ENCODE measurements at regions not wholly inside any gene's neighbourhood (a gene's known extent, or its start where the extent isn't known, plus 50 kb on each side); places are given as distances from the start of the nearest gene placed in this dataset.

DNA sequence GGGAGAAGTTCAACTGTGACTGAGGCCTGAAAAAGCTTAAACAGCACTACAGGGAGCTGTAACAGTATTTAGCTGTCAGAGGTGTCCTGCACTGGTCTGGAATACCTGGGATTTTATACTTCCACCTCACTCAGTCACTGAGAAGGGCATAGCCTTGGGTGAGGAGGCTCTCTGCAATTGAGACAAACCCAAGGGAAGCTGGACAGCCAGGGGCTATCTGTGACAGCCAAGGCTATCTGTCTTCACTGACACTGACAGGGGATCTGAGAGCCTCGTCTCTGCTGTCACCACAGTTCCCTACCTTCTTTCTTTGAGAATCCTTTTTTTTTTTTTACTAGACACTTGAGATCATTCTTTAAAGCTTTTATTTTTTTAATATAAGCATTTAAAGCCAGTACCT, 356.2 kb upstream of the CD180 start:
- Histone ChIP-seq H3K4me1 (ENCODE audit: control insufficient read depth, extremely low read depth, insufficient read depth, low read length) (no peaks in the 10 kb centered on the region), H4K20me1 (ENCODE audit: control insufficient read depth, extremely low read depth, insufficient read depth, low read length) (no peaks in the 10 kb centered on the region), H3K79me2 (ENCODE audit: control insufficient read depth, insufficient read depth, low read length) (no peaks in the 10 kb centered on the region), H3K9ac (ENCODE audit: control insufficient read depth, extremely low read depth, insufficient read depth, low read length) (no peak overlapping the region), H3K4me3 (ENCODE audit: control insufficient read depth in 2 of 3, extremely low read depth in 1 of 3, insufficient read depth in 2 of 3, low read depth in 1 of 3, low read length in 3 of 3) (no peak overlapping the region), H3K36me3 (ENCODE audit: control insufficient read depth in 2 of 2, extremely low read depth in 1 of 2, insufficient read depth in 2 of 2, low read length in 2 of 2) (no peaks in the 10 kb centered on the region), H3K4me2 (ENCODE audit: control insufficient read depth, extremely low read depth, insufficient read depth, low read depth, low read length) (no peak overlapping the region), H3K27me3 (ENCODE audit: control insufficient read depth, extremely low read depth, insufficient read depth, low read length) (no peaks in the 10 kb centered on the region), H3K27ac (ENCODE audit: control insufficient read depth, insufficient read depth, low read length) (no peak overlapping the region), H2AFZ (ENCODE audit: control insufficient read depth, low read length) (no peak overlapping the region), H3K9me1 (ENCODE audit: control insufficient read depth, extremely low read depth, insufficient read depth, low read length) (no peaks in the 10 kb centered on the region), H3K9me3 (ENCODE audit: control insufficient read depth, low read depth, low read length) (no peaks in the 10 kb centered on the region)
- FAIRE-seq = no peak
- DNase-seq (ENCODE audit: low read depth, low spot score) = no peak
- TF ChIP-seq EZH2 (IDR thresholded peaks at IDR 0.05; ENCODE audit: low read length) = no peak
- TF ChIP-seq, protein P1, sequence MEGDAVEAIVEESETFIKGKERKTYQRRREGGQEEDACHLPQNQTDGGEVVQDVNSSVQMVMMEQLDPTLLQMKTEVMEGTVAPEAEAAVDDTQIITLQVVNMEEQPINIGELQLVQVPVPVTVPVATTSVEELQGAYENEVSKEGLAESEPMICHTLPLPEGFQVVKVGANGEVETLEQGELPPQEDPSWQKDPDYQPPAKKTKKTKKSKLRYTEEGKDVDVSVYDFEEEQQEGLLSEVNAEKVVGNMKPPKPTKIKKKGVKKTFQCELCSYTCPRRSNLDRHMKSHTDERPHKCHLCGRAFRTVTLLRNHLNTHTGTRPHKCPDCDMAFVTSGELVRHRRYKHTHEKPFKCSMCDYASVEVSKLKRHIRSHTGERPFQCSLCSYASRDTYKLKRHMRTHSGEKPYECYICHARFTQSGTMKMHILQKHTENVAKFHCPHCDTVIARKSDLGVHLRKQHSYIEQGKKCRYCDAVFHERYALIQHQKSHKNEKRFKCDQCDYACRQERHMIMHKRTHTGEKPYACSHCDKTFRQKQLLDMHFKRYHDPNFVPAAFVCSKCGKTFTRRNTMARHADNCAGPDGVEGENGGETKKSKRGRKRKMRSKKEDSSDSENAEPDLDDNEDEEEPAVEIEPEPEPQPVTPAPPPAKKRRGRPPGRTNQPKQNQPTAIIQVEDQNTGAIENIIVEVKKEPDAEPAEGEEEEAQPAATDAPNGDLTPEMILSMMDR (optimal IDR thresholded peaks at IDR 0.05 in 1 of 3, IDR thresholded peaks at IDR 0.05 in 1 of 3, conservative IDR thresholded peaks at IDR 0.05 in 1 of 3; ENCODE audit: extremely low read depth in 1 of 3, insufficient read depth in 2 of 3, low read length in 3 of 3) = no peak
- dilution Hi-C loops (cut with MboI; ENCODE audit: extremely low pct_ligation_motif_present, low sequenced_read_pairs) = no loop called here

DNA sequence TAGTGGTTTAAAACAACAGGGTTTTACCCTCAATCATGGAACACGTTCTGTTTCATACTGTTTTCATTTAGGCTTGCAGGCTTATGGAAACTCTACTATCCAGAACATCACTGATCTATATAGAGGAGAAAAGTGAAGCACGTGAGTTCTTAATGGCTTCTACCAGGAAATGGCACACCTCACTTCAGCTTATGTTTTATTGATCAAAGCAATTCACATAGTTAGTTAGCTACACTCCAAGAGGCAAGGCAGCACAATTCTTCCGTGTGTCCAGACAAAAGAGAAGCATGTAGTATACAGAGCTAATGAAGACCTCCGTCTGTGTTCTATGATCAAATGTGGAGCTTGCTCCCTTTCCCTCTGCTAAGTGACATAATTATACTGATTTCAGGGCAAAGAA, 353.3 kb upstream of the CD180 start:
- TF ChIP-seq, protein P1 (optimal IDR thresholded peaks at IDR 0.05 in 1 of 3, IDR thresholded peaks at IDR 0.05 in 1 of 3, conservative IDR thresholded peaks at IDR 0.05 in 1 of 3; ENCODE audit: extremely low read depth in 1 of 3, insufficient read depth in 2 of 3, low read length in 3 of 3) = no peak
- TF ChIP-seq EZH2 (IDR thresholded peaks at IDR 0.05; ENCODE audit: low read length) = no peak
- Histone ChIP-seq H3K9ac (ENCODE audit: control insufficient read depth, extremely low read depth, insufficient read depth, low read length) (no peak overlapping the region), H3K9me1 (ENCODE audit: control insufficient read depth, extremely low read depth, insufficient read depth, low read length) (no peaks in the 10 kb centered on the region), H3K27me3 (ENCODE audit: control insufficient read depth, extremely low read depth, insufficient read depth, low read length) (no peaks in the 10 kb centered on the region), H3K79me2 (ENCODE audit: control insufficient read depth, insufficient read depth, low read length) (no peaks in the 10 kb centered on the region), H3K9me3 (ENCODE audit: control insufficient read depth, low read depth, low read length) (no peaks in the 10 kb centered on the region), H3K4me2 (ENCODE audit: control insufficient read depth, extremely low read depth, insufficient read depth, low read depth, low read length) (no peak overlapping the region), H3K4me1 (ENCODE audit: control insufficient read depth, extremely low read depth, insufficient read depth, low read length) (no peaks in the 10 kb centered on the region), H3K4me3 (ENCODE audit: control insufficient read depth in 2 of 3, extremely low read depth in 1 of 3, insufficient read depth in 2 of 3, low read depth in 1 of 3, low read length in 3 of 3) (no peak overlapping the region), H3K27ac (ENCODE audit: control insufficient read depth, insufficient read depth, low read length) (no peak overlapping the region), H4K20me1 (ENCODE audit: control insufficient read depth, extremely low read depth, insufficient read depth, low read length) (no peaks in the 10 kb centered on the region), H3K36me3 (ENCODE audit: control insufficient read depth in 2 of 2, extremely low read depth in 1 of 2, insufficient read depth in 2 of 2, low read length in 2 of 2) (no peaks in the 10 kb centered on the region), H2AFZ (ENCODE audit: control insufficient read depth, low read length) (no peak overlapping the region)
- FAIRE-seq (no peak), DNase-seq (ENCODE audit: low read depth, low spot score) (no peak)
- dilution Hi-C loops (cut with MboI; ENCODE audit: extremely low pct_ligation_motif_present, low sequenced_read_pairs) = no loop called here
